ENCODE measurements at regions not wholly inside any gene's neighbourhood (a gene's known extent, or its start where the extent isn't known, plus 50 kb on each side); places are given as distances from the start of the nearest gene placed in this dataset.
"Not testable (repeated sequence)": the region's sequence is repeated elsewhere in the genome, so short reads cannot be mapped to it uniquely, and the experiment has no call there.

GRCh38 chr1:148233250-148233649 is 81.2 kb upstream of the NBPF11 start:
- not testable (repeated sequence) for TF ChIP-seq CTCF, POLR2AphosphoS5 (IDR thresholded peaks at IDR 0.05)

All from prostate gland (tissue), 2 donors.